ENCODE measurements at regions not wholly inside any gene's neighbourhood (a gene's known extent, or its start where the extent isn't known, plus 50 kb on each side); places are given as distances from the start of the nearest gene placed in this dataset.

DNA sequence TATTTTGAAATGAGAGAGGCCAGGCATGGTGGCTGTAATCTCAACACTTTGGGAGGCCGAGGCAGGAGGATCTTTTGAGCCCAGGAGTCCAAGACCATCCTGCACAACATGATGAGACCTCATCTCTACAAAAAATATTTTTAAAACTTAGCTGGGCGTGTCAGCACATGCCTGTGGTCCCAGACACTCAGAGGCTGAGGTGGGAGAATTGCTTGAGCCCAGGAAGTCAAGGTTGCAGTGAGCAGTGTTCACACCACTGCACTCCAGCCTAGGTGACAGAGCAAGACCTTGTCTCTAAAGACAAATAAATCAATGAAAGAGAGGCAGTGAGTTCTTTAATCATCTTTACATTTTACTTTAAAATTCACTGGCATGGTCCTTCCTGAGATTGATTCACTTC lies 124.5 kb downstream of the DUSP6 start:
- no peak overlapping the region for H2AFZ ChIP-seq (ENCODE audit: control insufficient read depth, low read length)
- dilution Hi-C loops (cut with MboI; ENCODE audit: extremely low pct_ligation_motif_present, low sequenced_read_pairs) = no loop called here
- no peak overlapping the region for H3K4me2 ChIP-seq (ENCODE audit: control insufficient read depth, extremely low read depth, insufficient read depth, low read depth, low read length)
- no peaks in the 10 kb centered on the region for H4K20me1 ChIP-seq (ENCODE audit: control insufficient read depth, extremely low read depth, insufficient read depth, low read length)
- H3K9me1 ChIP-seq (ENCODE audit: control insufficient read depth, extremely low read depth, insufficient read depth, low read length) = no peaks in the 10 kb centered on the region
- H3K4me3 ChIP-seq (ENCODE audit: control insufficient read depth in 2 of 3, extremely low read depth in 1 of 3, insufficient read depth in 2 of 3, low read depth in 1 of 3, low read length in 3 of 3) = no peak overlapping the region
- DNase-seq (ENCODE audit: low read depth, low spot score) (no peak), FAIRE-seq (no peak)
- H3K27ac ChIP-seq (ENCODE audit: control insufficient read depth, insufficient read depth, low read length) = no peak overlapping the region
- peaks cover 53% of the 10 kb centered on the region for H3K4me1 ChIP-seq (ENCODE audit: control insufficient read depth, extremely low read depth, insufficient read depth, low read length)
- TF ChIP-seq EZH2 (IDR thresholded peaks at IDR 0.05; ENCODE audit: low read length) = no peak
- TF ChIP-seq, protein P1, sequence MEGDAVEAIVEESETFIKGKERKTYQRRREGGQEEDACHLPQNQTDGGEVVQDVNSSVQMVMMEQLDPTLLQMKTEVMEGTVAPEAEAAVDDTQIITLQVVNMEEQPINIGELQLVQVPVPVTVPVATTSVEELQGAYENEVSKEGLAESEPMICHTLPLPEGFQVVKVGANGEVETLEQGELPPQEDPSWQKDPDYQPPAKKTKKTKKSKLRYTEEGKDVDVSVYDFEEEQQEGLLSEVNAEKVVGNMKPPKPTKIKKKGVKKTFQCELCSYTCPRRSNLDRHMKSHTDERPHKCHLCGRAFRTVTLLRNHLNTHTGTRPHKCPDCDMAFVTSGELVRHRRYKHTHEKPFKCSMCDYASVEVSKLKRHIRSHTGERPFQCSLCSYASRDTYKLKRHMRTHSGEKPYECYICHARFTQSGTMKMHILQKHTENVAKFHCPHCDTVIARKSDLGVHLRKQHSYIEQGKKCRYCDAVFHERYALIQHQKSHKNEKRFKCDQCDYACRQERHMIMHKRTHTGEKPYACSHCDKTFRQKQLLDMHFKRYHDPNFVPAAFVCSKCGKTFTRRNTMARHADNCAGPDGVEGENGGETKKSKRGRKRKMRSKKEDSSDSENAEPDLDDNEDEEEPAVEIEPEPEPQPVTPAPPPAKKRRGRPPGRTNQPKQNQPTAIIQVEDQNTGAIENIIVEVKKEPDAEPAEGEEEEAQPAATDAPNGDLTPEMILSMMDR (optimal IDR thresholded peaks at IDR 0.05 in 1 of 3, IDR thresholded peaks at IDR 0.05 in 1 of 3, conservative IDR thresholded peaks at IDR 0.05 in 1 of 3; ENCODE audit: extremely low read depth in 1 of 3, insufficient read depth in 2 of 3, low read length in 3 of 3) = no peak
- H3K9me3 ChIP-seq (ENCODE audit: control insufficient read depth, low read depth, low read length) = no peaks in the 10 kb centered on the region
- H3K27me3 ChIP-seq (ENCODE audit: control insufficient read depth, extremely low read depth, insufficient read depth, low read length) = no peaks in the 10 kb centered on the region
- H3K79me2 ChIP-seq (ENCODE audit: control insufficient read depth, insufficient read depth, low read length) = no peaks in the 10 kb centered on the region
- H3K36me3 ChIP-seq (ENCODE audit: control insufficient read depth in 2 of 2, extremely low read depth in 1 of 2, insufficient read depth in 2 of 2, low read length in 2 of 2) = no peaks in the 10 kb centered on the region
- no peak overlapping the region for H3K9ac ChIP-seq (ENCODE audit: control insufficient read depth, extremely low read depth, insufficient read depth, low read length)

DNA sequence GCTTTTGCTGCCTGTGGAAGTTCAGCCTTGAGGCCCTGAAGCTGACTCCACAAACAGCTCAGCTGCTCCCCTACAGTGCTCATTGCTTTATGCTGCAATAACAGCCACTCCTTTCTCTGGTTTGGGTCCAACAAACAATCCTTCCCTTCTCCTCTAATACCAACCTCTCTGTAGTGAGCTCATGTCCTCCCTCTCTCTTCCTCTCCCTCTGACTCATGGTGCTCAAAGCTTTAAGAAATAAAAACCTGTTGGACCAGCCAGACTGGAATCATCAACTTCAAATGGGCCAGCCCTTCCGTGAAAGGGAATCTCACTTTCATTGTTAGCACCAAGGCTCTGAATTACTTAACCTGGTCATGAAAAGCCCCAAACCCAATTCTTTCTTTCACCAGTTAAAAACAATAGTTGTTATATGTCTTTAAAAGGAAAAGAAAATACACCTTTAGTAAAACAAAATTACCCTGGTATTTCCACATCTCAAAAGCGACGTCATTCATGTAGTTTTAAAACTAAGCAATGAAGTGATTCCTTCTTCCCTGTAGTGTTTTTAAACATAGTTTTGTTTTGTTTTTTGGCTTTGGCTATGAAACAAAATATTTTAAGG lies 126.4 kb downstream of the DUSP6 start:
- no peaks in the 10 kb centered on the region for H3K36me3 ChIP-seq (ENCODE audit: control insufficient read depth in 2 of 2, extremely low read depth in 1 of 2, insufficient read depth in 2 of 2, low read length in 2 of 2)
- no peaks in the 10 kb centered on the region for H3K27me3 ChIP-seq (ENCODE audit: control insufficient read depth, extremely low read depth, insufficient read depth, low read length)
- peak overlapping the region; percentile 73 for H3K9ac ChIP-seq (ENCODE audit: control insufficient read depth, extremely low read depth, insufficient read depth, low read length)
- peak; percentile 89 for FAIRE-seq
- dilution Hi-C loops (cut with MboI; ENCODE audit: extremely low pct_ligation_motif_present, low sequenced_read_pairs) = no loop called here
- H3K4me3 ChIP-seq (ENCODE audit: control insufficient read depth in 2 of 3, extremely low read depth in 1 of 3, insufficient read depth in 2 of 3, low read depth in 1 of 3, low read length in 3 of 3) = peak overlapping the region in 2 of 3 experiments; percentile 37 to 52
- no peak for TF ChIP-seq EZH2 (IDR thresholded peaks at IDR 0.05; ENCODE audit: low read length)
- TF ChIP-seq, protein P1 (optimal IDR thresholded peaks at IDR 0.05 in 1 of 3, IDR thresholded peaks at IDR 0.05 in 1 of 3, conservative IDR thresholded peaks at IDR 0.05 in 1 of 3; ENCODE audit: extremely low read depth in 1 of 3, insufficient read depth in 2 of 3, low read length in 3 of 3) = peak in 1 of 3 experiments; percentile 27
- peak; percentile 90 for DNase-seq (ENCODE audit: low read depth, low spot score)
- peaks cover 44% of the 10 kb centered on the region for H3K4me1 ChIP-seq (ENCODE audit: control insufficient read depth, extremely low read depth, insufficient read depth, low read length)
- no peaks in the 10 kb centered on the region for H3K79me2 ChIP-seq (ENCODE audit: control insufficient read depth, insufficient read depth, low read length)
- H3K27ac ChIP-seq (ENCODE audit: control insufficient read depth, insufficient read depth, low read length) = peak overlapping the region; percentile 97
- peak overlapping the region; percentile 82 for H3K4me2 ChIP-seq (ENCODE audit: control insufficient read depth, extremely low read depth, insufficient read depth, low read depth, low read length)
- no peaks in the 10 kb centered on the region for H4K20me1 ChIP-seq (ENCODE audit: control insufficient read depth, extremely low read depth, insufficient read depth, low read length)
- H3K9me1 ChIP-seq (ENCODE audit: control insufficient read depth, extremely low read depth, insufficient read depth, low read length) = no peaks in the 10 kb centered on the region
- H3K9me3 ChIP-seq (ENCODE audit: control insufficient read depth, low read depth, low read length) = no peaks in the 10 kb centered on the region
- peak overlapping the region; percentile 4 for H2AFZ ChIP-seq (ENCODE audit: control insufficient read depth, low read length)
